Type B pancreatic cell (in vitro differentiated cells): ENCODE measurements at regions not wholly inside any gene's neighbourhood (a gene's known extent, or its start where the extent isn't known, plus 50 kb on each side); places are given as distances from the start of the nearest gene placed in this dataset.

Experiments
- DNase-seq: peaks from one replicate; pipeline ENCODE4 v3.0.0; 2021; ENCODE audit warnings: mixed read lengths; ENCODE audit not compliant: unreplicated experiment; ENCODE audit errors: extremely low spot score
- H3K27ac Mint-ChIP-seq: 2 replicates; pipeline ENCODE4 v1.8.0; 2021; ENCODE audit warnings: mild to moderate bottlenecking, mixed read lengths
- H3K27me3 Mint-ChIP-seq: 2 replicates; pipeline ENCODE4 v1.8.0; 2021; ENCODE audit warnings: mixed read lengths
- H3K36me3 Mint-ChIP-seq: 2 replicates; pipeline ENCODE4 v1.8.0; 2021; ENCODE audit warnings: mixed read lengths
- H3K4me1 Mint-ChIP-seq: one replicate; pipeline ENCODE4 v1.8.0; 2021; ENCODE audit warnings: mixed read lengths; ENCODE audit not compliant: unreplicated experiment
- H3K4me3 Mint-ChIP-seq: 2 replicates; pipeline ENCODE4 v1.8.0; 2021; ENCODE audit warnings: mild to moderate bottlenecking, mixed read lengths
- H3K9me3 Mint-ChIP-seq: 2 replicates; pipeline ENCODE4 v1.8.0; 2021; ENCODE audit warnings: mixed read lengths
- TF ChIP-seq, protein P1 (sequence below): fragments of 200-600 bp; sonication (generic); conservative IDR thresholded peaks from 2 replicates; pipeline ENCODE4 v1.5.0; 2021; ENCODE audit warnings: antibody characterized with exemption, mild to moderate bottlenecking

DNA sequence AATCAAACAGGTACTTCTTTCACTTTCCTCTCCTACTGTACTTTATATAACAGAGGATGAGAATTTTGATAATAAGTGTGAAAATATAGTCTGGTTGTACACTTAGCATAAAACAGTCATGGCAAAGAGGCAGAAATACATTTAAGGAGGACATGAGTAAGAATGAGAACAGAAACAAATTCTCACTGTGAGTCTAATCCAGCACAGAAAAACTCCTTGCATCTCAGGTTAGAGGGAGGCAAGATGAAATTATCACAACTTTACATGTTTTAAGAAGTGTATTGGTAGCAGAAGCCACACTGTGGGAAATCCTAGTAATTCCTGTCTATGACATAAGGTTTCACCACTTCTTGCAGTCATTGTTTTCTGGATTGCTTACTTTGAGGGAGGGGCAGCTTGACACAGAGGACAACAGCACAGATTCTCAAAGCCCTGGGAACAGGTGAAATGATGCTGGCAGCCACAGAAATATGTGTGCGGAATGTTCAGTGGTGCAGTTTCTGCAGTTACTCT is 733.6 kb upstream of the GBE1 start:
- Mint-ChIP-seq H3K36me3 (no peaks in the 10 kb centered on the region), H3K27me3 (no peaks in the 10 kb centered on the region)

DNA sequence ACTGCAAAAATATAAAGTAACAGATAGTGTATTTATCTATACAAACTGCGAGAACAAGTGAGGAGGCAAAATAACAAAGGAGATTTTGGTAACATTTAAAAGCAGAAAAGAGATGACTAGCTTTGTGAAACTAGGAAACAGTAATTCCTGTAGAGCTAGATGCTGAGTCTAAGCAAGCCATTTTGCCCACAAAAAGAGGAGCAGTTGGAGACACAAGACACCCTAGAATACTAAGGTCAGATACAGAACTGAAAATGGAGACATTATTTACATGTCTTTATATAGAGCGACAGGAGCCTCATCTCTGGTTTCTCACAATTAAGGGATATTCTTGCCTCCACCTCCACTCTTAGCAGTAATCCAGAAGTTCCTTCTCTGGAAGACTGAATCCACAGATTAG is 732.4 kb upstream of the GBE1 start:
- no peaks in the 10 kb centered on the region for H3K27me3 Mint-ChIP-seq
- no peak overlapping the region for H3K4me3 Mint-ChIP-seq
- no peak overlapping the region for H3K27ac Mint-ChIP-seq
- no peaks in the 10 kb centered on the region for H3K9me3 Mint-ChIP-seq
- no peaks in the 10 kb centered on the region for H3K36me3 Mint-ChIP-seq
- TF ChIP-seq, protein P1, sequence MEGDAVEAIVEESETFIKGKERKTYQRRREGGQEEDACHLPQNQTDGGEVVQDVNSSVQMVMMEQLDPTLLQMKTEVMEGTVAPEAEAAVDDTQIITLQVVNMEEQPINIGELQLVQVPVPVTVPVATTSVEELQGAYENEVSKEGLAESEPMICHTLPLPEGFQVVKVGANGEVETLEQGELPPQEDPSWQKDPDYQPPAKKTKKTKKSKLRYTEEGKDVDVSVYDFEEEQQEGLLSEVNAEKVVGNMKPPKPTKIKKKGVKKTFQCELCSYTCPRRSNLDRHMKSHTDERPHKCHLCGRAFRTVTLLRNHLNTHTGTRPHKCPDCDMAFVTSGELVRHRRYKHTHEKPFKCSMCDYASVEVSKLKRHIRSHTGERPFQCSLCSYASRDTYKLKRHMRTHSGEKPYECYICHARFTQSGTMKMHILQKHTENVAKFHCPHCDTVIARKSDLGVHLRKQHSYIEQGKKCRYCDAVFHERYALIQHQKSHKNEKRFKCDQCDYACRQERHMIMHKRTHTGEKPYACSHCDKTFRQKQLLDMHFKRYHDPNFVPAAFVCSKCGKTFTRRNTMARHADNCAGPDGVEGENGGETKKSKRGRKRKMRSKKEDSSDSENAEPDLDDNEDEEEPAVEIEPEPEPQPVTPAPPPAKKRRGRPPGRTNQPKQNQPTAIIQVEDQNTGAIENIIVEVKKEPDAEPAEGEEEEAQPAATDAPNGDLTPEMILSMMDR, result no peak
- no peak for DNase-seq
- no peaks in the 10 kb centered on the region for H3K4me1 Mint-ChIP-seq

More for the DNA sequence above, 733.6 kb upstream of the GBE1 start:
- H3K27ac Mint-ChIP-seq, result no peak overlapping the region
- H3K4me3 Mint-ChIP-seq, result no peak overlapping the region
- TF ChIP-seq, protein P1, result no peak
- H3K9me3 Mint-ChIP-seq, result no peaks in the 10 kb centered on the region
- H3K4me1 Mint-ChIP-seq, result no peaks in the 10 kb centered on the region
- no peak for DNase-seq

DNA sequence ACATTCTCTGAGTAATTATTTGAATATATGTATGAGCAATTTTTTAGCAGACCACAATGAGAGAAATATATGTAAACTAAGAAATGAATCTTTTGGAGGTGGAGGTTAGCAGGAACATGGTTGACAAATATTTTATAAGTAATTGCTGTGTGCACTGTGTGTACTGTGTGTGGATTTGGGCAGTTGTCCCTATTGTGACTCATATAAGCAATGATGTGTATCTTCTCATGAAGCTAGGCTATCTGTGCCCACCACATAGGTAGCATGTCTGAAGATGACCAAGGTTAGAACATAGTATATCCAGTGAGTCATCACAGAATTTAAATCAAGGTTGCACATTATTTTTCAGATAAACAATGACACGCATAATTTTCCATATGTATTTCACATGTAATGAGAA is 713.9 kb upstream of the GBE1 start:
- H3K36me3 Mint-ChIP-seq, result no peaks in the 10 kb centered on the region
- no peak overlapping the region for H3K27ac Mint-ChIP-seq
- no peaks in the 10 kb centered on the region for H3K27me3 Mint-ChIP-seq
- no peaks in the 10 kb centered on the region for H3K4me1 Mint-ChIP-seq
- TF ChIP-seq, protein P1, result no peak
- no peaks in the 10 kb centered on the region for H3K9me3 Mint-ChIP-seq
- H3K4me3 Mint-ChIP-seq, result no peak overlapping the region
- no peak for DNase-seq

DNA sequence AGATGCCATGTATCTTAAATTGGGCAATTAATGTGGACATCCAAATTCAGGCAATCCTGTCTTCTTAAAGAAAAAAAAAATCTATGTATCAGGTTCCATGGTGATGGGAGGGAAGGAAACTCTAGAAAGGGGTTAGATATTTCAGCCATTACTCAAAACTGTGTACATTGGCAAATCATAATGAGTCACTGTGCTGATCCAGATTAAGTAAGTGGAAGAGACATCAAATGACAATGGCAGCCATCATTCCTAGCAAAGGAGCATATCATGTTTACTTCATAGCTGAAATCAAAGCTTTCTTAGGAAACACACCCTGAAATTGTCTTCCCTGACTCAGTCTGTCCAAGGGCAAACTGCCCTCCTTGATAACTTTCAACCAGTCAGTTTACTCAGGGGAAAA is 713.3 kb upstream of the GBE1 start:
- no peaks in the 10 kb centered on the region for H3K4me1 Mint-ChIP-seq
- no peaks in the 10 kb centered on the region for H3K36me3 Mint-ChIP-seq
- no peaks in the 10 kb centered on the region for H3K27me3 Mint-ChIP-seq
- H3K4me3 Mint-ChIP-seq, result no peak overlapping the region
- H3K27ac Mint-ChIP-seq, result no peak overlapping the region
- H3K9me3 Mint-ChIP-seq, result no peaks in the 10 kb centered on the region
- TF ChIP-seq, protein P1, result no peak
- DNase-seq, result no peak

DNA sequence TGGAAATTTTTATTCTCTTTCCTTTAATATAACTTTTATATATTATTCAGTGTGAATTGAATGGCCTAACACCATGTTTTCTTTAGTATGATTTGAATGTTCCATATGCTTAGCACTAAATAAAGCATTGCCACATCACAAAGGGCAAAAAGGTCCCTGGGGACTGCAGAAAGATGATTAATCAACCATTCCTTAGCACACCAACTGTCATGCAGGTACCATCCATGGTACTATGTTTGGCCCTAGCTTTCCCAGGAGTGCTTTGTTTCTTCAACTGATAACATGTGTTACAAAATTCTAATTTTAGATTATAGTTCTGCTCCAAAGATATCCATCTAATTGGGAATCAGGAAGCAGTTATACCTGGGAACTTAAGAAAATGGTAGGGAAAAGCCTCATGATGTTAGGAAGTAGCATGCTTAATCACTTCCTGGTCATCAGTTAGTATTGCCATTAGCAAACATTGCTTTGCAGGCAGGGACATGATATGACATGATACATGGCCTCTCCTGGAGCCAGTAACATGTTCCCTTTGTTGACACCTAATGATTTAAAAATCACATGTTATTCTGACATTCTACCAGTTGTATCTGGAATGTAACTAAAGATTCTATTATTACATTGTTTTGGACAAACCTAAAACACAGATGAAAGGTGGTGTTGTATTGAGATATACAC is 712.6 kb upstream of the GBE1 start:
- no peaks in the 10 kb centered on the region for H3K36me3 Mint-ChIP-seq
- no peak overlapping the region for H3K27ac Mint-ChIP-seq
- no peaks in the 10 kb centered on the region for H3K27me3 Mint-ChIP-seq
- DNase-seq, result no peak
- H3K4me1 Mint-ChIP-seq, result no peaks in the 10 kb centered on the region
- H3K4me3 Mint-ChIP-seq, result no peak overlapping the region
- TF ChIP-seq, protein P1, result no peak
- H3K9me3 Mint-ChIP-seq, result no peaks in the 10 kb centered on the region

DNA sequence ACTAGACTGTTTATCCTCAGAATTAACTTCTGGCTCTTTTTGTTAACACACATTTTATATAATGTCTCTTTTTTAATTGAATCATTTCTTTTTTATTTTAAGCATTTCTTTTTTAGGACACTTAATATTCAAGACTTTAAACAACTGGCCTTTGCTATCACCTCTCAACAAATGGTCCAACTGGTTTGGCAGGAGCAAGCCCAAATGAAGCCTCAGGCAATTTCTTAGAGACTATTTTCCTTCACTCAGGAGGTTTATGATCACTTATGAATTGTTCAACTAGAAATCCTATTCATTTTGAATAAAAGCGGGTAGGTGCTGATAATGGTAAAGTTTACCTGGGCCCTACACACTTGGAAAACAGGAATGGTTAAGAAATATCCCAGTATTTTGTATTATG is 705.6 kb upstream of the GBE1 start:
- Mint-ChIP-seq H3K27ac (no peak overlapping the region), H3K36me3 (no peaks in the 10 kb centered on the region), H3K9me3 (no peaks in the 10 kb centered on the region), H3K4me3 (no peak overlapping the region), H3K27me3 (no peaks in the 10 kb centered on the region), H3K4me1 (peaks cover 9% of the 10 kb centered on the region)
- TF ChIP-seq, protein P1, result no peak
- no peak for DNase-seq
